ENCODE measurements at regions not wholly inside any gene's neighbourhood (a gene's known extent, or its start where the extent isn't known, plus 50 kb on each side); places are given as distances from the start of the nearest gene placed in this dataset.
"Not testable (repeated sequence)": the region's sequence is repeated elsewhere in the genome, so short reads cannot be mapped to it uniquely, and the experiment has no call there.

DNA sequence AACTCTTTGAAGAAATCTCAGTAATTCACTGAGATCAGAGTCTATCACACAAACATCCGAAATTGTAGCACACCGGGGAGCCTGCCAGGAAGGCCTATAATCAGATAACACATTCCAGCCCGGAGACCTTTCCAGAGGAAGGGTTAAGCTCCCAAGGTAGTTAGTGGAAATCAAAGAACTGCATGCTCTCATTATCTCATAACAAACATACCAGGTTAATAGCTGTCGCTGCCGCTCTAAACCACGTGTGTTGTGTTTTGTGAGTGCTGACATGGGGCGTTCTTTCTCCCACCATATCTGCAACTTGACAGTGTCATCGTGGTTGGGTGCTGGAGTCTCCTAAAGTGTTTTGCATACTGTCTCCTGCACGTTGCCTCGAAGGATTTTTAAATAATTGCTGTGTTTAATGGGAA lies 120.7 kb upstream of the CARD11 start:
- DNase-seq, result no peak

DNA sequence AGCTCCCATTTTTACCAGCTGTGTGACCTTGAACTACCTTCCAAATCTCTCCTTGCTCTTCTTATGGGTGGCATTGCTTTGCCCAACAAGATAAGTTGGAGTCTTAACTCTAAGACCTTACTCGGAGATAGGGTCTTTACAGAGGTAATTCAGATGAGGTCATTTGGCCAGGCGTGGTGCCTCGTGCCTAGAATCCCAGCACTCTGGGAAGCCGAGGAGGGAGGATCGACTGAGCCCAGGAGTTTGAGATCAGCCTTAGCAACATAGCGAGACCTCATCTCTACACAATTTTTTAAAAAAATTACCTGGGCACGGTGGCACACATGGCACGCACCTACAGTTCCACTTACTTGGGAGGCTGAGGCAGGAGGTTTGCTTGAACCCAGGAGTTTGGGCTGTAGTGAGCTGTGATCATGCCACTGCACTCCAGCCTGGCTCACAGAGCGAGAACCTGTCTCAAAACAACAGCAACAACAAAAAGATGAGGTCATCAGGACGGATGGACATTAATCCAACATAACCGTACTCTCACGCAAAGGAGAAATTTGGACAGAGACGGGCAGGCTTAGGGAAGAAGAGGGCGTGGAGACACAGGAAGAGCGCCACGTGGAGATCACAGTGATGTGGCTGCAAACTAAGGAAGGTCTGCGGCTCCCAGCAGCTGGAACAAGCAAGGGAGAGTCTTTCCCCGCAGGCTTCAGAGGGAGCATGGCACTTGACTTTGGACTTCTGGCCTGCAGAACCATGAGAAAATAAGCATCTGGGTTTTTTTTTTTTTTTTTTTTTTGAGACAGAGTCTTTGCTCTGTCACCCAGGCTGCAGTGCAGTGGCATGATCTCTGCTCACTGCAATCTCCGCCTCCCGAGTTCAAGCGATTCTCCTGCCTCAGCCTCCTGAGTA lies 122.3 kb upstream of the CARD11 start:
- no peak for DNase-seq

DNA sequence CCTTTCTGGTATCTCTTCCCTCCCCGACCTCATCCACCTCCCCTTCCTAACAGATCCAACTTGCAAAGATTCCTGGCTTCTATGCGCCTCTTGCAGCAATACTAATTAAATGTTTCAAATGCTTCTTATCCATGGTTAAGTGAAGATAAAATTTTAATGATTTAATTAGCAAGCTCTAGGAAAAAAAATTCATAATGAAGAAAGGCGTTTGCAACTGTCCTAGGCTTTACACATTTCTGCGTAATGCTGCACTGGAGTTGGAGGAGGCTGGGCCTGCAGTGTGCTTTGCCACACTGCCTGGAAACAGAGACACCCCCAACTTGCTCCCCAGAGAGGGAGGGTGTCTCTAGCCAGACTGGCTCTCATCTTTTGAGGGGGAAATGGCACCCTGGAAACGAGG lies 123.9 kb upstream of the CARD11 start:
- DNase-seq, result no peak

DNA sequence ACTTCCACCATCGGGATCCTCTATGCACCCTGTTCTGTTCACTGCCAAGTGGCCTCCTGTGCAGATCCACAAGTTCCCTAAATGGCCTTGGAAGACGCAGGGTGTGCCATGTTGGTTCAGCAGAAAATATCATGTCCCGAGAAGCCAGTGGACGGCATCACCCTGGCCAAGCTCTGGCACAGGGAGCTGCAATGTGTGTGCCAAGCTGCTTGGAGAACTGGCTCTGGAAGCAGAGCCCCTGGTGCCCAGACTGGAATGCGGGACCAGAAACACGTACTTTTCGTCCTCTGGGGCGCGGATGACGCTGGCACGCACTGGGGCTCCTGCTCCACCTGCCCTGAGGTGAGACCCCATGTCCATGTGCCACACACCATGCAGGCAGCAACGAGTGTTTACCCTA lies 124.7 kb upstream of the CARD11 start:
- DNase-seq, result no peak

DNA sequence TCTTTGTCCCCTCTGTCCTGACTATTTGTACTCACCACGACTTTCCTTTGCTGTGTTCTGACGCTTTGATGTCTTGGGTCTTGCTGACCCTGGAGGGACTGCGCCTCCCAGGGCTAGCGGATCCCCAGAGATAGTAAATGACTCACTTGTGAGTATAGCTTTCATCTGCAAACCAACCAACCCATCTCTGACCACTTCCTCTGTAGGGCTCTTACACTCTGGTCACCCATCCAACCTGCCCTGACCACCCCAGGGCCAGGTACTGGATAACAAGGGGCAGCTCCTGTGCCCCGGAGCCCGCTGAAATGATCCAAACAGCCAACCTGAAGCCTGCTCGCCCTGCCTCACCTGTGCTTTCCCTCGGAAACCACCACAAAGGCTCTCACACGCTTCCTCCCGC lies 125.2 kb upstream of the CARD11 start:
- no peak for DNase-seq

DNA sequence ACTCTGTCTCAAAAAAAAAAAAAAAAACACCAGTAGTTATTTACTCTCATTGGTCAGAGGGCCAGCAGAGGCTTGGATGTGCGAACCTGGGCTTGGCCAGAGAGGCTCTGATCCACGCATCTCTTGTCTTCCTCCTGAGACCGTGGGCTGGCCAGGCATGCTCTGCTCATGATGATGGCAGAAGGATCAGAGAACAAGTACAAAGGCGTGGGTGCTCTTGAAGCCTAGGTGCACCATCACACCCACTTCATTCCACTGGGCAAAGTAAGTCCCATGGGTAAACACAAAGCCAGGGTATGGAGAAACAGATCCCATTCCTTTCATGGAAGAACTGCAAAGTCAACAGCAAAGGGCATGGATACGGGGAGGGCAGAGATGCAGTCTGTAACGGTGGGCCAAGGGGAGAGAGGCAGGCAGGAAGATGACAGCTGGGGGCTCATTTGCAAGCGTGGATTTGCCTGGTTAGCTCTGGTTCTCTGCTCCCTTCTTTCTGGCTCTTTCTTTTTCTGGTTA lies 128.2 kb upstream of the SDK1 start:
- no peak for DNase-seq

DNA sequence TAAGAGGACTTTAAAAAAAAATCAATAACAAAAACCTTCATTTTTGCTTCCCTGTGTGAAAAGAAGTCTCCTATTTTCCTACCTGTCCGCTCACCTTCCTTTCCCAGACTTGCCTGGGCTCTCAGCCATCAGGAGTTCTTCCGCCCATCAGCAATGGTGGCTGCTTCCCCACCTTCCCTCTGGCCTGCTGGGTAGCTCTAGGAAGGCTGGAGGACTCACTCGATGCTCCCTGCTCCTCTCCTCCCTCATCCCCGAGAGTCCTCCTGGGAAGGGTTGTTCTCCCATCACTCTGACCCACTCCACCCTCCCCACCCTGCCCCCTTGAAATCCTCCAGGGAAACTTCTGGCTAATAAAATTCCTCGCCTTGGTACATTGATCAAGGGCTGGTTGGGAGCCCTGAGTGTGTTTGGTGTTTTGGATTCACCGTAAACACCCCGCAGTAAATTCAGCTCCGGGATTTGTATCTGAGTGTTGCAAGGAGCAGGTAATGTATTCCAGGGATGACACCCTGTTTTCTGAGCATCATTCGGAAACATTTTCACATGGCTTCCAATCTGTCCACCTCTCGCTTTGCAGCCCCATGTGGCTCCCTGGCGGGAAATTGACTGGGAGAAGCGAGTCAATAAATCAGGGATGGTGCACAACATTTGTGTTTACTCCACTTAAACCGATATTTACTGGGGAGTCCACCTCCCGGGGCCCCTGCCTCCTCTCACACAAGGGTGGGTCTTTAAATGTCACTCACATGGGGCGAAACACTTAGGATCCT lies 126.4 kb upstream of the SDK1 start:
- no peak for DNase-seq

DNA sequence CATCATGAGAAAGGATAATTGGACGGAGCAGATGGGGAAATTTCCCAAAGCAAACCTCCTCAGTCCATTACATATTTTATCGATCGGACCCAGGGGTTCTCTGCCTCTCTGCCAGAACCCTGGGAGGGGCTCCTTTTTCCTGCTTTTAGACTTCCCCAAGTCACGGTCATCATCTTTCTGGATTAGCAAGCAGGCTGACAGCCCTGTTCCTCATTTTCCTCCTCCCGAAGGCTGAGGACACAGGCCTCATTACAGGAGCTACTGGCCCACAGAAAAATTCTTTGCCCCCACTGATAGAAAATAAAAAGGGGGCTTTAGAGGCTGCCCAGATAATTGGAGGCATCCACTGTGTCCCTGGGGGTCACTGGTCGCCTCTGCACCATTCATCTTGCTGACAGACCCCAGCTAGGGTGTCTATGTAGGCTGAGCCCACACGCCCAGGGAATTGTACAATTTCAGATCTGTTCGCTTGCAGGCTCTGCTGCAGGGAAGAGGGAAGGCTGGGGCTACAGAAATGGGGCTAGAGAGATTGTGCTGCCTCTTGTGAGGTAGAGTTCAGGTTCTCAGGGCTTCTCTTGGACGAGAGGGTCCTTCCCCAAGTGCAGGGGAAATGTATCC lies 125.7 kb upstream of the SDK1 start:
- DNase-seq, result no peak

DNA sequence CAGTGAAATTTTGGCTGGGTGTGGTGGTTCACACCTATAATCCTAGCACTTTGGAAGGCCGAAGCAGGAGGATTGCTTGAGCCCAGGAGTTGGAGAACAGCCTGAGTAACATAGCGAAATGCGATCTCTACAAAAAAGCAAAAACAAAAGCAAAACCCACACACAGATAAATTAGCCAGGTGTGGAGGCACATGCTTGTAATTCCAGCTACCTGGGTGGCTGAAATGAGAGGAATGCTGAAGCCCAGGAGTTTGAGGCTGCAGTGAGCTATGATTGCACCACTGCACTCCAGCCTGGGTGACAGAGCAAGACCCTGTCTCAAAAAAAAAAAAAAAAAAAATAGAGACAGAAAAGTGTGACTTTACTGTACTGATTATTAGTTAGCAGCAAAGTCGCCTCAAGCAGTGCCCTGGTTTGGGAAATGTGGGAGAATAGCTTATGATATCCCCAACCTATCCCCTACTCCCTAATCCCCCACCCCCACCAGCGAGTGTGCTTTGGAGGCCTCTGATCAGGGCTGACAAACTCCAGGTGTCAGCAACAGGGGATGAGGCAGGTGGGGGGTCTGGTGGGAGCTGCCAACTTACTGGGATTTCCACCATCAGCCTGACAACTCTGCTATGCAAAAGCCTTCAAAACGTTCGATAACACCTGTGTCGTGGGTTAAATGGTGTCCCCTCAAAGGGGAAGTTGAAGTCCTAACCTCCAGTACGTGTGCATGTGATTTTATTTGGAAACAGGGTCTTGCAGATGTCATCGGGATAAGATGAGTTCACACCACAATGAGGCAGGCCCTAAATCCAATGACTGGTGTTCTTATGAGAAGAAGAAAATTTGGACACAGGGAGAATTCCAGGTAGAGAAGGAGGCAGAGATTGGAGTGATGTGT lies 124.7 kb upstream of the SDK1 start:
- no peak for DNase-seq

DNA sequence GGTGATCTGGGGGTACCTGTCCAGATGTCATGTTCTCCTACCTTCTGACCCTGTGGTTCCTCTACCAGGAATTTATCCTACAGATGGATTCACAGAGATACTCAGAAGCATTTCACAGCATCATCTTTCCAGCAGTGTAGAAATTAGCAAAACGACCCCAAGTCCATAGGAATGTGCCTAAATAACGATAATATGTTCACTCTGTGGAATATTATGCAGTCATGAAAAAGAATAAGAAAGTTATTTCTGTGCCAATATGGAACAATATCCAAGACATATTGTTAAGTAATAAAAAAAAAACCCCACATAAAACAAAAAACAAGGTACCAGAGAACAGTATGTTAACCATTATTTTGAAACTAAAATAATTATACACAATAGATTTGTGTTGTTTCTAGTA lies 123.8 kb upstream of the SDK1 start:
- no peak for DNase-seq

DNA sequence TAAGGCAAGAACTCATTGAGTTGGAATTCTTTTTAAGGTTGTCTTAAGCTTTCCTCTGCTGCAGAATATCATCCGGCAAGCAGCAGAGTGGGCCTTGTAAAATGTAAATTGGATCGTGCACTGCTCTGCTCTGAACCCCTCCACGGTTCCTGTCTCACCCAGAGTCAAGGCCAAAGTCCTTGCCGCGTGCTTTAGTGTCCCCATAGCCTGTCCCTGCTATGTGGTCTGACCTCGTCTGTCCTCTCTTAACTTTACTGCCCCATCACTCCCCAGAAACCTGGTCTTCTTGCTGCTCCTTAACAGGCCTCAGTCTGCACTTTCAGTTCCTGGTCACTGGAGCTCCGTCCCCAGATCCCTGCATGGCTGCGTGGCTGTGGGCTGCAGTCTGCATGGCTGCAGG lies 121.6 kb upstream of the SDK1 start:
- no peak for DNase-seq

DNA sequence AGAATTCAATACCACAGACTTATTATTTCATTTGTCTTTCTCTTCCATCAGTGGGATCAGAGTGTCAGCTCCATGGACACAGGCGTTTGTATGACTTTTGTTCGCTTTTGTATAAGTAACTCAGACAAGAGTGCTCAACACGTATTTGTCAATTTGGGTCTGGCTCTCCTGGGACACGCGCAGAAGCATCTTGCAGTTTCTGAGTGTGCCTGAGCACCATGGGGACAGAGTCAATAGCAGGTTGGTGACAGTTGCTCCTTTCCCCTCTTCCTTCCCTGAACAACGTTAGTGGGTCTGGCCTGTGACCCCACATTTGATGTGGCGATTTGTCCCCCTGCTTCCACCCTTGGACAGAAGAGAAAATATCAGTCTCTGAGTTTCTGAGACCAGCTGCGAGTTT lies 120.4 kb upstream of the SDK1 start:
- DNase-seq, result no peak

DNA sequence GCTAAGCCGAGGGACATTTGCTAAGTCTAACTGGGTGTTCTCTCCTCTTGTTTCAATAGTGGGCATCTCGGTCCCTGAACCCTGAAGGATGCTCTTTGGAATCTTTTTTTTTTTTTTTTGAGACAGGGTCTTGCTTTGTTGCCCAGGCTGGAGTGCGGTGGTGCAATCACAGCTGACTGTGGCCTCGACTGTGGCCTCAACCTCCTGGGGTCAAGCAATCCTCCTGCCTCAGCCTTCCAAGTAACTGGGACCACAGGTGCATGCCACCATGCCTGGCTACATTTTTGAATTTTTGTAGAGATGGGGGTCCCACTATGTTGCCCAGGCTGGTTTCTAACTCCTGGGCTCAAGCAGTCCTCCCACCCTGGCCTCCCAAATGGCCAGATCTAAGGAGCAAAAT lies 119.0 kb upstream of the SDK1 start:
- not testable (repeated sequence) for DNase-seq

DNA sequence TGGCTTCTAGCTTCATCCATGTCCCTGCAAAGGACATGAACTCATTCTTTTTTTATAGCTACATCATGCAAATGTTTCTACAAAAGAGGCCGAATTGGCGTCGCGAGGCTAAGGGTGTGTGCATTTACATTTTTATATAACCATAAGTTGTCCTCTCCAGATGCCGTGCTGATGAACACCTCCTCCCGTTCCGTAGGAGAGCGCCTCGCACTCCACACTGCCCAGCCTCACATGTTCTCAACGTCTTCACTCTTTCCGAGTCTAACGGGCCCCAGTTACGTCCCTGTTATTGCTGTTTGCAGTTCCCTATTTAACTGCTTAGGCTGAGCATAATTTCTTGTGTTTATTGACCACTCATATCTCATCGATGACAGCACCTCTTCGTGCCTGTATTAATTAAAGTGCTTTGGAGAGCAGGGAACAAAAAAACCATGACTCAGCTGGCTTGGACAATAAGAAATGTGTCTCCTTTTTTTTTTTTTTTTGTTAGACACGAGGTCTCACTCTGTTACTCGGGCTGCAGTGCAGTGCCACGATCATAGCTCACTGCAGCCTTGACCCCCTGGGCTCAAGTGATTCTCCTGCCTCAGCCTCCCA lies 113.5 kb upstream of the SDK1 start:
- no peak for DNase-seq

DNA sequence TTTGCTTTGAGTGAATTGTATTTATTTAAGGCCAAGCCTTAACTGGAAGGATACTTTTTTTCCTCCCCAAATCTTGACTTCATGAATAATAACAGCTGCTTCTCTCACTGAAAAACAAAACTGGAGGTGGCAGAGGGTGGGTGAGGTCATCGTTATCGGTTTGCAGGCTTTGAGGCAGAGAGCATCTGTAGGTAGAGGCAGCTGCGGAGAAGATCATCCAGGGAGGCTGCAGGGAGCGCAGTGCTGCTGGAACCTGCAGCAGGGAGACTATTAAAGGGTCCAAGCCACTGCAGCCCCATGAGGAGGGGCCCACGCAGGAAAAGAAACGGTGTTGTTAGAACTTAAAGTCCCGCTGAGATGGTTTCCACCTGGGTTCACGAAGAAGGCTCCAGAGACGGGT lies 112.1 kb upstream of the SDK1 start:
- DNase-seq, result no peak

DNA sequence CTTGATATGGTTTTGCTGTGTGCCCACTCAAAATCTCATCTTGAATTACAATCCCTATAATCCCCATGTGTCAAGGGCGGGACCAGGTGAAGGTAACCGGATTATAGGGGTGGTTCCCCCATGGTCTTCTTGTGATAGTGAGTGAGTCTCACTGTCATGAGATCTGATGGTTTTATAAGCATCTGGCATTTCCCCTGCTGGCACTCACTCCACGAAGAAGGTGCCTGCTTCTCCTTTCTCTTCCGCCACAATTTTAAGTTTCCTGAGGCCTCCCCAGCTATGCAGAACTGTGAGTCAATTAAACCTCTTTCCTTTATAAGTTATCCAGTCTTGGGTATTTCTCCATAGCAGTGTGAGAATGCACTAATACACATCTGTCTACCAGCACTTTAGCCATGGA lies 109.5 kb upstream of the SDK1 start:
- peak in 1 of 3 donors; percentile 18 for DNase-seq

DNA sequence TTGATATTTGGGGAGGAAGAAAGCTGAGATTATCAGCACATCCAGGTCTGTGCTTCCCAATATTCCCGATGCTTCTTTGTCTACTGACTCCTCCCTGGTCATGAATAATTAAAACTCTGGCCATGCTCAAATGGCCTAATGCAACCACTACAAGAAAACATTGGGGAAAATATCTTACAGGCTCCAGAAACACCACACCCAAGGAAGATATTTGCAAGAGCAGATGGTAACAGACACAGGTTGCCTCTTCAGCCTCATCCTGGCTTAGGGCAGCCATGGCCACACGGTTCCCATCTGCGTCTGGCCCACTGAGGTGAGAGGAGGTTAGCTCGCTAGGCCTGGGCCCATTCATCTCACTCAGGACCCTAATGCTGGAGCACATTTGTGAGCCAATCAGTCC lies 108.4 kb upstream of the SDK1 start:
- DNase-seq, result no peak

DNA sequence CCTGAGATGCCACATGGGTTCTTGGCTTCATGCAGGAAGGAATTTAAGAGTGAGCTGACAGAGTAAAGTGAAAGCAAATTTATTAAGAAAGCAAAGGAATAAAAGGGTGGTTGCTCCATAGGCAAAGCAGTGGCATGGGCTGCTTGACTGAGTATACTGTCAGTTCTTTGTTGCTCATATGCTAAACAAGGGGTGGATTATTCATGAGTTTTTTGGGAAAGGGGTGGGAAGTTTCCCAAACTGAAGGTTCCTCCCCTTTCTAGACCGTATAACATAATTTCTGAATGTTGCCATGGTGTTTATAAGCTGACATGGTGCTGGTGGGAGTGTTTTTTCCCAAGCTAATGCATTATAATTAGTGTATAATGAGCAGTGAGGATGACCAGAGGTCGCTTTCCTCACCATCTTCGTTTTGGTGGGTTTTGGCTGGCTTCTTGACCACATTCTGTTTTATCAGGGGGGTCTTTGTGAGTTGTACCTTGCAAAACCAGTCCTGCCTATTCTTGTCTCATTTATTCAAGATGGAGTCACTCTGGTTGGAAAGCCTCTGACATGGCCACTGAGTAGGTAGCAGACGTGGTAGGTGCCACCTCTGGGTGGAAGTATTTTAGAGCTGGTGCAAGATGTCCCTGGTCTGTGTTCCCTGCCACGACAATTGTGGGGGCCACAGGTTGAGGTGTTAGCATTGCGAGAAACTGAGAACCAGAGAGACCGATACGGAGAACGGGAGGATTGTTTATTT lies 107.5 kb upstream of the SDK1 start:
- no peak for DNase-seq

DNA sequence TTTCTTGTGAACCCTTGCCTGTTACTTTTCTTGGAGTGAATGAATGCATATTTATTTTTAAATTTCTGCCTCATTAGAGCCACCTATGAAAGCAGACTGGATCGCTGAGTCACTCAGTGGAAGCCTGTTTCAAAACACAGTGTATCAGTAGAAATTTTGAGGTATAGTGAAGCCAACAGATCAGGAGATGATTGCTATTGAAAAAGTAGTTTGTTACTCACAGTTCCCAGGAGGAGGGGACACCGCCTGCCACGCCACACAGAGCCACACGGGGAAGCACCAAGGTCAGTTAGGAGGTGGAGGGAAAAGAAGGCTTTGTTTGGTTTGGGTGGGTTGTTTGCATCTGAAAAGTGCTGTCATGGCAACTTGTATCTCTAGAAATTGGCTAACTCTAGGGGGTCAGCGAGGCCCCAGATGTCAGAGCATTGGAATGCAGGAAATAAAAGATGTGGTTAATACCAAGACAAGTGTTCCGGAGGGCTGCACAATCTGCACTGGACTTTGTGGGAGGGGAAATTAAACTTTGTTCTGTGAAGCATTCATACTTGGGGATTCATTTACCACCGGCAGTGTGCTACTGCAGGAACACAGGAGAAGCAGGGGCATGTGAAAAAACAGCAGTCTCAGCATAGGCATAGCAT lies 106.4 kb upstream of the SDK1 start:
- no peak for DNase-seq

DNA sequence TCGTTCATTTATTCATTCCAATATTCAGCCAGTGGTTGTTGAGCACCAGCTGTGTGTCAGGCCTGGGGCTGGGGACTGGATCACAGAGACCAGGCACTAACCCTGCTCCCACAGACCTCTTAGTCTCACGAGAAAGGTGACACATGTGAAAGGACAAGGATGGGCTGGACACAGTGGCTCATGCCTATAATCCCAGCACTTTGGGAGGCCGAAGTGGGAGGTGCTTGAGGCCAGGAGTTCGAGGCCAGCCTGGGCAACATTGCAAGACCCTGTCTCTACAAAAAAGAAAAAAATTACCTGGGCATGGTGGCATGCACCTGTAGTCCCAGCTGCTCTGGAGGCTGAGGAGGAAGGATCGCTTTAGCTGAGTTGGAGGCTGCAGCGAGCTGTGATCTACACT lies 105.9 kb upstream of the SDK1 start:
- no peak for DNase-seq
